ENCODE measurements at regions not wholly inside any gene's neighbourhood (a gene's known extent, or its start where the extent isn't known, plus 50 kb on each side); places are given as distances from the start of the nearest gene placed in this dataset.

DNA sequence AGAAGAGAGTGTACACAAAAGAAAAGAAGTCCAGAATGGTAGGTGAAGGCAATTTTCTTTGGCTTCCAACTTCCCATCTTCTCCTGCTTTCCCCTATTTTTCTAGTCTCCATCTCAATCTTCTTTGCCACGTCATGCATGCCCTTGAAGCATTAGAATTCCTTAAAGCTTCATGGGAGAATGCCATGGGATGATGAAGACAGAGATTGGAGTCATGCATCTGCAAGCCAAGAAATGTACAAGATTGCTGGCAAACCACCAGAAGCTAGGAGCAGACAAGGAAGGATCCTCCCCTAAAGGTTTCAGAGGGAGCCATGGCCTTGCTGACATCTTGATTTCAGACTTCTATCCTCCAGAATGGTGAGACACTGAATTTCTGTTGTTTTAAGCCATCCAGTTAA, 305.9 kb downstream of the HRH4 start:
- TF ChIP-seq, protein P1, sequence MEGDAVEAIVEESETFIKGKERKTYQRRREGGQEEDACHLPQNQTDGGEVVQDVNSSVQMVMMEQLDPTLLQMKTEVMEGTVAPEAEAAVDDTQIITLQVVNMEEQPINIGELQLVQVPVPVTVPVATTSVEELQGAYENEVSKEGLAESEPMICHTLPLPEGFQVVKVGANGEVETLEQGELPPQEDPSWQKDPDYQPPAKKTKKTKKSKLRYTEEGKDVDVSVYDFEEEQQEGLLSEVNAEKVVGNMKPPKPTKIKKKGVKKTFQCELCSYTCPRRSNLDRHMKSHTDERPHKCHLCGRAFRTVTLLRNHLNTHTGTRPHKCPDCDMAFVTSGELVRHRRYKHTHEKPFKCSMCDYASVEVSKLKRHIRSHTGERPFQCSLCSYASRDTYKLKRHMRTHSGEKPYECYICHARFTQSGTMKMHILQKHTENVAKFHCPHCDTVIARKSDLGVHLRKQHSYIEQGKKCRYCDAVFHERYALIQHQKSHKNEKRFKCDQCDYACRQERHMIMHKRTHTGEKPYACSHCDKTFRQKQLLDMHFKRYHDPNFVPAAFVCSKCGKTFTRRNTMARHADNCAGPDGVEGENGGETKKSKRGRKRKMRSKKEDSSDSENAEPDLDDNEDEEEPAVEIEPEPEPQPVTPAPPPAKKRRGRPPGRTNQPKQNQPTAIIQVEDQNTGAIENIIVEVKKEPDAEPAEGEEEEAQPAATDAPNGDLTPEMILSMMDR (IDR thresholded peaks at IDR 0.05): no peak
- no peak for TF ChIP-seq ZFX (IDR thresholded peaks at IDR 0.05; ENCODE audit: borderline replicate concordance)

Measured in 22Rv1 (cell line).